WTC11 (cell line): ENCODE measurements at regions not wholly inside any gene's neighbourhood (a gene's known extent, or its start where the extent isn't known, plus 50 kb on each side); places are given as distances from the start of the nearest gene placed in this dataset.

Source experiments
- ATF2 ChIP-seq: sonication (generic); formaldehyde crosslinking; IDR thresholded peaks from 2 replicates; pipeline ENCODE4 v1.8.1; 2022; ENCODE audit warnings: low read depth, missing genetic modification reagents, borderline replicate concordance
- ATF3 ChIP-seq: sonication (generic); formaldehyde crosslinking; conservative IDR thresholded peaks from 2 replicates; pipeline ENCODE4 v1.8.1; 2022; ENCODE audit warnings: mild to moderate bottlenecking, missing genetic modification reagents
- CTCF ChIP-seq: fragments of 200-600 bp; IDR thresholded peaks from 2 replicates; pipeline ENCODE4 v1.8.0; 2022; ENCODE audit warnings: antibody characterized with exemption
- ESRRA ChIP-seq: sonication (generic); formaldehyde crosslinking; IDR thresholded peaks from 2 replicates; pipeline ENCODE4 v1.8.1; 2022; ENCODE audit warnings: mild to moderate bottlenecking, missing genetic modification reagents, borderline replicate concordance
- GABPB1 ChIP-seq: sonication (generic); formaldehyde crosslinking; IDR thresholded peaks from 2 replicates; pipeline ENCODE4 v1.8.1; 2023; ENCODE audit warnings: mild to moderate bottlenecking, missing genetic modification reagents
- HMGXB4 ChIP-seq: sonication (generic); formaldehyde crosslinking; IDR thresholded peaks from 2 replicates; pipeline ENCODE4 v1.8.1; 2023; ENCODE audit warnings: mild to moderate bottlenecking, moderate library complexity, missing genetic modification reagents
- IRF1 ChIP-seq: sonication (generic); formaldehyde crosslinking; IDR thresholded peaks from 2 replicates; pipeline ENCODE4 v1.8.0; 2023; ENCODE audit warnings: missing genetic modification reagents
- KAT7 ChIP-seq: sonication (generic); formaldehyde crosslinking; IDR thresholded peaks from 2 replicates; pipeline ENCODE4 v1.8.1; 2023; ENCODE audit warnings: missing genetic modification reagents, mild to moderate bottlenecking, borderline replicate concordance
- NFE2L1 ChIP-seq: sonication (generic); formaldehyde crosslinking; IDR thresholded peaks from 2 replicates; pipeline ENCODE4 v1.8.1; 2023; ENCODE audit warnings: missing genetic modification reagents
- NR2C2 ChIP-seq: sonication (generic); formaldehyde crosslinking; IDR thresholded peaks from 2 replicates; pipeline ENCODE4 v1.8.0; 2022; ENCODE audit warnings: mild to moderate bottlenecking, missing genetic modification reagents
- TEAD4 ChIP-seq: sonication (generic); formaldehyde crosslinking; IDR thresholded peaks from 2 replicates; pipeline ENCODE4 v1.8.0; 2022; ENCODE audit warnings: mild to moderate bottlenecking, missing genetic modification reagents
- ZBTB43 ChIP-seq: sonication (generic); formaldehyde crosslinking; IDR thresholded peaks from 2 replicates; pipeline ENCODE4 v1.8.1; 2023; ENCODE audit warnings: mild to moderate bottlenecking, missing genetic modification reagents
- ZNF138 ChIP-seq: sonication (generic); formaldehyde crosslinking; conservative IDR thresholded peaks from 2 replicates; pipeline ENCODE4 v1.8.1; 2022; ENCODE audit warnings: mild to moderate bottlenecking, moderate library complexity, missing genetic modification reagents
- ZNF512 ChIP-seq: sonication (generic); formaldehyde crosslinking; IDR thresholded peaks from 2 replicates; pipeline ENCODE4 v1.8.1; 2022; ENCODE audit warnings: missing genetic modification reagents, borderline replicate concordance

- TF ChIP-seq KAT7 (CRISPR knock-in tag) (no peak), ESRRA (CRISPR knock-in tag) (no peak), CTCF (peak; percentile 85), ZNF512 (CRISPR knock-in tag) (no peak), NFE2L1 (no peak), NR2C2 (no peak), ATF2 (CRISPR knock-in tag) (no peak), ZNF138 (no peak), ATF3 (CRISPR knock-in tag) (no peak), HMGXB4 (no peak; the same call in 1 of the 2 replicates), GABPB1 (CRISPR knock-in tag) (no peak), ZBTB43 (CRISPR knock-in tag) (no peak), TEAD4 (no peak), IRF1 (no peak)
These were observed 256.3 kb upstream of the SFSWAP start for GRCh38 chr12:131454418-131455217.
